ENCODE measurements at regions not wholly inside any gene's neighbourhood (a gene's known extent, or its start where the extent isn't known, plus 50 kb on each side); places are given as distances from the start of the nearest gene placed in this dataset.
A peak's percentile ranks its signal among the peaks of the same experiment; 100 is the strongest.

DNA sequence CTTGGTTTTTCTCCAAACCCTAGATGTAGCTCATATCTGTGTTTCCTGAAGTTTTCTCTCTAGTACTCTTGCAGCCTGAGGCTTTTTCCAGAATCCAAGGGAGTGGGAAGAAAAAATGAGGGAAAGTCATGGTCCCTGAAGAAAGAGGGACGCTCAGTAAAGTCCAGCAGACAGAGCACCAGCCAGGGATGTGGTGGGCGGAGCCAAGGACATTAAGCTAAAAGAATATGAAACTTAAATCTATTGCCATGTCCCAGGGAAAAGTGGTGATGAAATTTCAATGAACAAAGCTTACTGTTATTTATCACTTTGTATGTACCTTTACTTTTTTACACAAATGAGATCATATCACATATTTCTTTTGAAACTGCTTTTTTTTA, 430.2 kb downstream of the USP25 start:
- no peaks in the 10 kb centered on the region for H3K36me3 ChIP-seq (ENCODE audit: control insufficient read depth in 2 of 3, insufficient read depth in 3 of 3, low read length in 3 of 3)
- H3K27ac ChIP-seq (ENCODE audit: low read depth in 2 of 2, low read length in 2 of 2), result no peak overlapping the region
- no peak overlapping the region for H3K4me3 ChIP-seq (ENCODE audit: low read length in 3 of 3)
- H3K27me3 ChIP-seq (ENCODE audit: control insufficient read depth, insufficient read depth, low read length), result no peaks in the 10 kb centered on the region
- intact Hi-C loops (cut with DNase I), result no loop called here
- peaks cover 0 to 3% (median 0%) of the 10 kb centered on the region in 3 donors for H3K4me1 ChIP-seq (ENCODE audit: control insufficient read depth in 2 of 3, insufficient read depth in 2 of 3, low read depth in 1 of 3, low read length in 3 of 3)
- no peak for DNase-seq
- H3K9me3 ChIP-seq (ENCODE audit: control insufficient read depth in 2 of 3, insufficient read depth in 1 of 3, low read length in 3 of 3), result no peaks in the 10 kb centered on the region
- no peak overlapping the region for H3K9ac ChIP-seq (ENCODE audit: low read length in 3 of 3)
- TF ChIP-seq, protein P1, sequence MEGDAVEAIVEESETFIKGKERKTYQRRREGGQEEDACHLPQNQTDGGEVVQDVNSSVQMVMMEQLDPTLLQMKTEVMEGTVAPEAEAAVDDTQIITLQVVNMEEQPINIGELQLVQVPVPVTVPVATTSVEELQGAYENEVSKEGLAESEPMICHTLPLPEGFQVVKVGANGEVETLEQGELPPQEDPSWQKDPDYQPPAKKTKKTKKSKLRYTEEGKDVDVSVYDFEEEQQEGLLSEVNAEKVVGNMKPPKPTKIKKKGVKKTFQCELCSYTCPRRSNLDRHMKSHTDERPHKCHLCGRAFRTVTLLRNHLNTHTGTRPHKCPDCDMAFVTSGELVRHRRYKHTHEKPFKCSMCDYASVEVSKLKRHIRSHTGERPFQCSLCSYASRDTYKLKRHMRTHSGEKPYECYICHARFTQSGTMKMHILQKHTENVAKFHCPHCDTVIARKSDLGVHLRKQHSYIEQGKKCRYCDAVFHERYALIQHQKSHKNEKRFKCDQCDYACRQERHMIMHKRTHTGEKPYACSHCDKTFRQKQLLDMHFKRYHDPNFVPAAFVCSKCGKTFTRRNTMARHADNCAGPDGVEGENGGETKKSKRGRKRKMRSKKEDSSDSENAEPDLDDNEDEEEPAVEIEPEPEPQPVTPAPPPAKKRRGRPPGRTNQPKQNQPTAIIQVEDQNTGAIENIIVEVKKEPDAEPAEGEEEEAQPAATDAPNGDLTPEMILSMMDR (IDR thresholded peaks at IDR 0.05; ENCODE audit: borderline replicate concordance, extremely low read depth, insufficient read depth), result no peak
- FAIRE-seq, result no peak

DNA sequence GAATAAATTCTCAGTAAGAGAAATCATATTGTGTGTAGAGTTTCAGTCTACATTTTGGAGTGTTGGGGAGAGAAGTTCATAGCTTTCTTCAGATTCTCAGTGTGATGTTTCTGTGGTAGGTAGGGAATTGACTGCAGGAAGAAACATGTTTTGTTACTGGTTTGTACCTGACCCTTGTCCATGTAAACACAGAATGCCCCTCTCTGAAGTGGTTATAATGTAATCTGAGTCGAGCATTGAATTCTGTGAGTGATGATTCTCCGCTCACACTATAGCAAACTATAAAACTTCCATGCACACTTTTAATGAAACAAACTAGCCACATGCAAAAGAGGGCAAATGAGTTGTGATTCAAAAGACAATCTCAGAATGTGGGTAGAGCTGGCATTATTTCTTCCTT, 433.2 kb downstream of the USP25 start:
- H3K27me3 ChIP-seq (ENCODE audit: control insufficient read depth, insufficient read depth, low read length), result no peaks in the 10 kb centered on the region

GRCh38 chr21:16169102-16169511, 439.3 kb downstream of the USP25 start:
- Histone ChIP-seq H3K9ac (ENCODE audit: low read length in 3 of 3) (no peak overlapping the region), H3K27me3 (ENCODE audit: control insufficient read depth, insufficient read depth, low read length) (no peaks in the 10 kb centered on the region), H3K9me3 (ENCODE audit: control insufficient read depth in 2 of 3, insufficient read depth in 1 of 3, low read length in 3 of 3) (no peaks in the 10 kb centered on the region), H3K4me3 (ENCODE audit: low read length in 3 of 3) (no peak overlapping the region), H3K36me3 (ENCODE audit: control insufficient read depth in 2 of 3, insufficient read depth in 3 of 3, low read length in 3 of 3) (no peaks in the 10 kb centered on the region), H3K4me1 (ENCODE audit: control insufficient read depth in 2 of 3, insufficient read depth in 2 of 3, low read depth in 1 of 3, low read length in 3 of 3) (no peaks in the 10 kb centered on the region), H3K27ac (ENCODE audit: low read depth in 2 of 2, low read length in 2 of 2) (no peak overlapping the region)
- TF ChIP-seq, protein P1 (IDR thresholded peaks at IDR 0.05; ENCODE audit: borderline replicate concordance, extremely low read depth, insufficient read depth), result no peak
- DNase-seq (no peak), FAIRE-seq (no peak)
- intact Hi-C loops (cut with DNase I), result no loop called here

More for the DNA sequence above, 433.2 kb downstream of the USP25 start:
- intact Hi-C loops (cut with DNase I), result no loop called here
- no peak overlapping the region for H3K27ac ChIP-seq (ENCODE audit: low read depth in 2 of 2, low read length in 2 of 2)
- no peaks in the 10 kb centered on the region for H3K9me3 ChIP-seq (ENCODE audit: control insufficient read depth in 2 of 3, insufficient read depth in 1 of 3, low read length in 3 of 3)
- no peak overlapping the region for H3K9ac ChIP-seq (ENCODE audit: low read length in 3 of 3)
- no peaks in the 10 kb centered on the region for H3K36me3 ChIP-seq (ENCODE audit: control insufficient read depth in 2 of 3, insufficient read depth in 3 of 3, low read length in 3 of 3)
- FAIRE-seq (no peak), DNase-seq (peak in 2 of 5 donors; percentile 27 to 67)
- H3K4me3 ChIP-seq (ENCODE audit: low read length in 3 of 3), result no peak overlapping the region
- peaks cover 0 to 3% (median 0%) of the 10 kb centered on the region in 3 donors for H3K4me1 ChIP-seq (ENCODE audit: control insufficient read depth in 2 of 3, insufficient read depth in 2 of 3, low read depth in 1 of 3, low read length in 3 of 3)
- TF ChIP-seq, protein P1 (IDR thresholded peaks at IDR 0.05; ENCODE audit: borderline replicate concordance, extremely low read depth, insufficient read depth), result no peak

DNA sequence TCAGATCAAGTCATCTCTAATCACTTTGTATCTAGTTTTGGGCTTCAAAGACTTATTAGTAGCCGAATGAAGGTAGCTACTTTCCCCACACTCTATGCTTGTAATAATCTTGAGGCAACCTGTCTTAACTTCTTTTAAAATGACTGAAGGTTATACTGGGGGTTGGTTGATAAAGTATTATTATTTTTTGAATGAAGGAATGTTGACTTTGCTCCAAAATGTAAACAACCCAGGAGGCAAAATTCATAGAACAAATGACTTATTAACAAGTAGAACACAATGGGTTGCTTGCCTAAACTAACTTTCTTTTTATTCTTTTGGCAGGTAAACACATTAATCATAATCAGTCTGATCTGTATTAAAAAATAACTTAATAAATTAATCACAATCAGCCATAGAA, 440.0 kb downstream of the USP25 start:
- Histone ChIP-seq H3K9ac (ENCODE audit: low read length in 3 of 3) (no peak overlapping the region), H3K9me3 (ENCODE audit: control insufficient read depth in 2 of 3, insufficient read depth in 1 of 3, low read length in 3 of 3) (no peaks in the 10 kb centered on the region), H3K36me3 (ENCODE audit: control insufficient read depth in 2 of 3, insufficient read depth in 3 of 3, low read length in 3 of 3) (no peaks in the 10 kb centered on the region), H3K27me3 (ENCODE audit: control insufficient read depth, insufficient read depth, low read length) (no peaks in the 10 kb centered on the region), H3K27ac (ENCODE audit: low read depth in 2 of 2, low read length in 2 of 2) (no peak overlapping the region), H3K4me3 (ENCODE audit: low read length in 3 of 3) (no peak overlapping the region), H3K4me1 (ENCODE audit: control insufficient read depth in 2 of 3, insufficient read depth in 2 of 3, low read depth in 1 of 3, low read length in 3 of 3) (no peaks in the 10 kb centered on the region)
- TF ChIP-seq, protein P1 (IDR thresholded peaks at IDR 0.05; ENCODE audit: borderline replicate concordance, extremely low read depth, insufficient read depth), result no peak
- no peak for DNase-seq
- no peak for FAIRE-seq
- intact Hi-C loops (cut with DNase I), result no loop called here
